Liver (tissue), 7 donors: ENCODE measurements at regions not wholly inside any gene's neighbourhood (a gene's known extent, or its start where the extent isn't known, plus 50 kb on each side); places are given as distances from the start of the nearest gene placed in this dataset.

ENCODE experiments used
- DNase-seq: peaks from one replicate; pipeline ENCODE4 v3.0.0-alpha.2; 2017; ENCODE audit warnings: low spot score
- H3K27ac ChIP-seq, 2 donors: one replicate each; pipeline ENCODE4 v1.7.0; 2013; ENCODE audit warnings: inconsistent platforms in 2 of 2, low read length in 2 of 2, control low read depth in 1 of 2, low read depth in 1 of 2, mild to moderate bottlenecking in 1 of 2
- H3K27me3 ChIP-seq, 4 donors: one replicate each; pipeline versions ENCODE4 v1.6.1 to v1.7.0; 2013; ENCODE audit warnings: low read length in 3 of 4, inconsistent platforms in 1 of 4, mild to moderate bottlenecking in 1 of 4, moderate library complexity in 1 of 4; ENCODE audit not compliant: control insufficient read depth in 4 of 4, insufficient read depth in 4 of 4
- H3K36me3 ChIP-seq, 4 donors: one replicate each; pipeline versions ENCODE4 v1.6.1 to v1.7.0; 2013; ENCODE audit warnings: low read length in 3 of 4, mild to moderate bottlenecking in 3 of 4, low read depth in 1 of 4, moderate library complexity in 1 of 4; ENCODE audit not compliant: control insufficient read depth in 4 of 4, insufficient read depth in 3 of 4
- H3K4me1 ChIP-seq, 4 donors: one replicate each; pipeline versions ENCODE4 v1.6.1 to v1.7.0; 2013; ENCODE audit warnings: low read length in 3 of 4, mild to moderate bottlenecking in 3 of 4, moderate library complexity in 1 of 4; ENCODE audit not compliant: control insufficient read depth in 4 of 4, insufficient read depth in 4 of 4
- H3K4me3 ChIP-seq, 3 donors: one replicate each; pipeline versions ENCODE4 v1.6.1 to v1.7.0; 2013; ENCODE audit warnings: low read length in 3 of 3, control low read depth in 1 of 3, low read depth in 1 of 3, mild to moderate bottlenecking in 1 of 3
- H3K9ac ChIP-seq, 2 donors: one replicate each; pipeline ENCODE4 v1.7.0; 2013; ENCODE audit warnings: low read length in 2 of 2, mild to moderate bottlenecking in 2 of 2, moderate library complexity in 2 of 2, control low read depth in 1 of 2, low read depth in 1 of 2
- H3K9me3 ChIP-seq, 4 donors: one replicate each; pipeline versions ENCODE4 v1.6.1 to v1.7.0; 2013; ENCODE audit warnings: low read length in 3 of 4; ENCODE audit not compliant: control insufficient read depth in 4 of 4
- EGR1 ChIP-seq, 2 donors: IDR thresholded peaks; 2 replicates each; pipeline ENCODE4 v1.6.1; 2016 to 2018; ENCODE audit warnings: antibody characterized with exemption in 2 of 2, low read depth in 2 of 2
- FOXA2 ChIP-seq: IDR thresholded peaks from 2 replicates; pipeline ENCODE4 v1.6.1; 2016; ENCODE audit warnings: antibody characterized with exemption
- GABPA ChIP-seq, 2 donors: IDR thresholded peaks in 1 of 2; conservative IDR thresholded peaks in 1 of 2; 2 replicates each; pipeline ENCODE4 v1.6.1; 2016; ENCODE audit warnings: antibody characterized with exemption in 2 of 2, mild to moderate bottlenecking in 1 of 2, moderate library complexity in 1 of 2
- HNF4A ChIP-seq, 2 donors: conservative IDR thresholded peaks; 2 replicates each; pipeline ENCODE4 v1.6.1; 2016; ENCODE audit warnings: antibody characterized with exemption in 2 of 2, mild to moderate bottlenecking in 2 of 2
- HNF4G ChIP-seq: IDR thresholded peaks from 2 replicates; pipeline ENCODE4 v1.6.1; 2016; ENCODE audit warnings: antibody characterized with exemption
- JUND ChIP-seq, 2 donors: IDR thresholded peaks; 2 replicates each; pipeline ENCODE4 v1.6.1; 2016; ENCODE audit warnings: antibody characterized with exemption in 2 of 2
- NR2F2 ChIP-seq: IDR thresholded peaks from 2 replicates; pipeline ENCODE4 v1.6.1; 2016; ENCODE audit warnings: antibody characterized with exemption
- RAD21 ChIP-seq, 2 donors: IDR thresholded peaks; 2 replicates each; pipeline ENCODE4 v1.6.1; 2016; ENCODE audit warnings: antibody characterized with exemption in 2 of 2, mild to moderate bottlenecking in 2 of 2
- RXRA ChIP-seq, 2 donors: IDR thresholded peaks; 2 replicates each; pipeline ENCODE4 v1.6.1; 2017 to 2018; ENCODE audit warnings: antibody characterized with exemption in 2 of 2, mild to moderate bottlenecking in 1 of 2
- SP1 ChIP-seq: IDR thresholded peaks from 2 replicates; pipeline ENCODE4 v1.6.1; 2018; ENCODE audit warnings: antibody characterized with exemption, mild to moderate bottlenecking
- YY1 ChIP-seq: IDR thresholded peaks from 2 replicates; pipeline ENCODE4 v1.6.1; 2016; ENCODE audit warnings: antibody characterized with exemption, mild to moderate bottlenecking
- WGBS: extraction: QIAGEN DNeasy Blood & Tissue Kit; methylation state at CpG from one replicate; pipeline ENCODE4 v1.1.7; 2013; 5-methylcytosine and 5-hydroxymethylcytosine counted together
- TF ChIP-seq, protein P1 (sequence below): IDR thresholded peaks from 2 replicates; pipeline ENCODE4 v1.6.1; 2016; ENCODE audit warnings: antibody characterized with exemption, mild to moderate bottlenecking
- TF ChIP-seq, protein P2 (sequence below): IDR thresholded peaks from 2 replicates; pipeline ENCODE4 v1.6.1; 2016; ENCODE audit warnings: antibody characterized with exemption
- TF ChIP-seq, protein P3 (sequence below): IDR thresholded peaks from 2 replicates; pipeline ENCODE4 v1.6.1; 2016; ENCODE audit warnings: antibody characterized with exemption
- TF ChIP-seq, protein P4 (sequence below): IDR thresholded peaks from 2 replicates; pipeline ENCODE4 v1.6.1; 2016; ENCODE audit warnings: antibody characterized with exemption
- donor health status: healthy.
- donor health status: healthy.
- donor health status: healthy.
- donor health status: healthy.

DNA sequence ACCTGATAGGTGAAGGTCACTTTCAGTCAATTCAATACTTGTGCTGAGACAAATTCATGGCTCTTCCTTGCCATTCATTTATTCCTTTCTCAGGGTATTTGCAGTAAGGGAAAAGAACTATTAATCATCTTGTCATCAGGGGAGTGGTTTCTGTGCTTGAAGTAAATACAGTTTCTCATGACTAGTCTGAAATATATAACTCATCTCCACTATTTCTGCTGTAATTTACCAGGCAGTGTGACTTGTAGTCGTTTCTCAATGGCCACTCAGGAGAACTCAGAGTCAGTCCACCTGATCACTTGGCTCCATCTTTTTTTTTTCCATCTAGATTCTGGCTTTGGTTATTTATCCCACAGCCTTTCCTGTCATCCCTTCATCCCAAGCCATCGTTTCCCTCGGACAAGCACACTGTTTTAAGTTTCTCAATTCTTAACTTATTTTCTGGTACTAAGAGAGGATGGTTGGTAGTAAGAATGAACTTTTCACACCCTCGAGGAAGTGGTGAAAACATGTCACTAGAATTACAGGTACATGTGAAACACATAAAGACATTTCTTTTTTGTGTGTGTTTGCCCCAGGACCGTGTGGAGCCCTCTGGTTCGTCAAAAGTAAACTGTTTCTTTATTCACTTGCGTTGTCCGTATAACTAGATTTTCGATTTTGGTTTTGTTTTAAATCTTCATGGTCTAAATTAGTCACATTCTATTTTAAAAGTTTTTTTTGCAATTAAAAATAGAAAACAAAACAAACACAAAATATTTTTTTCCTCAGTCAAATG lies 620.2 kb downstream of the ZBBX start:
- Histone ChIP-seq H3K9me3 (peaks cover 0 to 4% (median 3%) of the 10 kb centered on the region in 4 donors), H3K4me3 (no peak overlapping the region), H3K27ac (no peak overlapping the region), H3K36me3 (no peaks in the 10 kb centered on the region), H3K27me3 (no peaks in the 10 kb centered on the region), H3K4me1 (no peaks in the 10 kb centered on the region), H3K9ac (no peak overlapping the region)
- DNase-seq, result no peak
- TF ChIP-seq RAD21 (IDR thresholded peaks at IDR 0.05), result no peak
- TF ChIP-seq HNF4A (conservative IDR thresholded peaks at IDR 0.05), result no peak
- TF ChIP-seq, protein P1, sequence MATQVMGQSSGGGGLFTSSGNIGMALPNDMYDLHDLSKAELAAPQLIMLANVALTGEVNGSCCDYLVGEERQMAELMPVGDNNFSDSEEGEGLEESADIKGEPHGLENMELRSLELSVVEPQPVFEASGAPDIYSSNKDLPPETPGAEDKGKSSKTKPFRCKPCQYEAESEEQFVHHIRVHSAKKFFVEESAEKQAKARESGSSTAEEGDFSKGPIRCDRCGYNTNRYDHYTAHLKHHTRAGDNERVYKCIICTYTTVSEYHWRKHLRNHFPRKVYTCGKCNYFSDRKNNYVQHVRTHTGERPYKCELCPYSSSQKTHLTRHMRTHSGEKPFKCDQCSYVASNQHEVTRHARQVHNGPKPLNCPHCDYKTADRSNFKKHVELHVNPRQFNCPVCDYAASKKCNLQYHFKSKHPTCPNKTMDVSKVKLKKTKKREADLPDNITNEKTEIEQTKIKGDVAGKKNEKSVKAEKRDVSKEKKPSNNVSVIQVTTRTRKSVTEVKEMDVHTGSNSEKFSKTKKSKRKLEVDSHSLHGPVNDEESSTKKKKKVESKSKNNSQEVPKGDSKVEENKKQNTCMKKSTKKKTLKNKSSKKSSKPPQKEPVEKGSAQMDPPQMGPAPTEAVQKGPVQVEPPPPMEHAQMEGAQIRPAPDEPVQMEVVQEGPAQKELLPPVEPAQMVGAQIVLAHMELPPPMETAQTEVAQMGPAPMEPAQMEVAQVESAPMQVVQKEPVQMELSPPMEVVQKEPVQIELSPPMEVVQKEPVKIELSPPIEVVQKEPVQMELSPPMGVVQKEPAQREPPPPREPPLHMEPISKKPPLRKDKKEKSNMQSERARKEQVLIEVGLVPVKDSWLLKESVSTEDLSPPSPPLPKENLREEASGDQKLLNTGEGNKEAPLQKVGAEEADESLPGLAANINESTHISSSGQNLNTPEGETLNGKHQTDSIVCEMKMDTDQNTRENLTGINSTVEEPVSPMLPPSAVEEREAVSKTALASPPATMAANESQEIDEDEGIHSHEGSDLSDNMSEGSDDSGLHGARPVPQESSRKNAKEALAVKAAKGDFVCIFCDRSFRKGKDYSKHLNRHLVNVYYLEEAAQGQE, result no peak
- TF ChIP-seq, protein P2, sequence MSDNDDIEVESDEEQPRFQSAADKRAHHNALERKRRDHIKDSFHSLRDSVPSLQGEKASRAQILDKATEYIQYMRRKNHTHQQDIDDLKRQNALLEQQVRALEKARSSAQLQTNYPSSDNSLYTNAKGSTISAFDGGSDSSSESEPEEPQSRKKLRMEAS, result no peak
- no peak for TF ChIP-seq NR2F2
- TF ChIP-seq HNF4G, result no peak
- no peak for TF ChIP-seq FOXA2
- no peak for TF ChIP-seq GABPA (IDR thresholded peaks at IDR 0.05 in 1 of 2, conservative IDR thresholded peaks at IDR 0.05 in 1 of 2)
- TF ChIP-seq SP1, result no peak
- TF ChIP-seq YY1, result no peak
- WGBS, result 76% methylated on average over 9 of the region's 9 CpGs

DNA sequence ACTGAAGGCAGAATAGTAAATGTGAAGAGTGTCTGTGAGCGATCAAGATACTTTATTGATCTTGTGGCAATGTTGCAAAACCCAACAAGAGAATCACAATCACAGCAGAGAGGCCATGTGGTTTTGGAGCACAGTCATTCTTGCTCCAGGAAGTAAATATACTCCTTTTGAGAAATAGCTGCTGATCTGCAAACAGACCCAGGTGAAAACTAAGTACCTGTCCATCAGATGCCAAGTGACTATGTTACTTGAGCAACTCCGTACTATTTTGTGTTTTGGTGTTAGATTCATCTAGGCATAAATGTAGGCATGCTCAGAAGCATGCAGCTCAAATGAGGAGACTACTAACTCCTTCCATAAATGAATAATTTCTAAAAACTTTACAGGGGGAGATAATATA lies 627.9 kb downstream of the ZBBX start:
- no peak for DNase-seq
- WGBS, result 62% methylated on average over 2 of the region's 2 CpGs
- H3K4me3 ChIP-seq, result no peak overlapping the region
- H3K27ac ChIP-seq, result no peak overlapping the region
- TF ChIP-seq FOXA2, result no peak
- no peak for TF ChIP-seq RXRA (IDR thresholded peaks at IDR 0.05)
- TF ChIP-seq, protein P1, result no peak
- no peak for TF ChIP-seq JUND (IDR thresholded peaks at IDR 0.05)
- no peak for TF ChIP-seq SP1
- TF ChIP-seq, protein P3, sequence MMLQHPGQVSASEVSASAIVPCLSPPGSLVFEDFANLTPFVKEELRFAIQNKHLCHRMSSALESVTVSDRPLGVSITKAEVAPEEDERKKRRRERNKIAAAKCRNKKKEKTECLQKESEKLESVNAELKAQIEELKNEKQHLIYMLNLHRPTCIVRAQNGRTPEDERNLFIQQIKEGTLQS, result no peak
- no peak for TF ChIP-seq HNF4G
- no peak for TF ChIP-seq NR2F2
- no peak for TF ChIP-seq RAD21 (IDR thresholded peaks at IDR 0.05)
- no peak for TF ChIP-seq YY1
- no peak for TF ChIP-seq GABPA (IDR thresholded peaks at IDR 0.05 in 1 of 2, conservative IDR thresholded peaks at IDR 0.05 in 1 of 2)
- TF ChIP-seq EGR1 (IDR thresholded peaks at IDR 0.05; ENCODE audit: low read depth in 2 of 2), result no peak
- TF ChIP-seq, protein P4, sequence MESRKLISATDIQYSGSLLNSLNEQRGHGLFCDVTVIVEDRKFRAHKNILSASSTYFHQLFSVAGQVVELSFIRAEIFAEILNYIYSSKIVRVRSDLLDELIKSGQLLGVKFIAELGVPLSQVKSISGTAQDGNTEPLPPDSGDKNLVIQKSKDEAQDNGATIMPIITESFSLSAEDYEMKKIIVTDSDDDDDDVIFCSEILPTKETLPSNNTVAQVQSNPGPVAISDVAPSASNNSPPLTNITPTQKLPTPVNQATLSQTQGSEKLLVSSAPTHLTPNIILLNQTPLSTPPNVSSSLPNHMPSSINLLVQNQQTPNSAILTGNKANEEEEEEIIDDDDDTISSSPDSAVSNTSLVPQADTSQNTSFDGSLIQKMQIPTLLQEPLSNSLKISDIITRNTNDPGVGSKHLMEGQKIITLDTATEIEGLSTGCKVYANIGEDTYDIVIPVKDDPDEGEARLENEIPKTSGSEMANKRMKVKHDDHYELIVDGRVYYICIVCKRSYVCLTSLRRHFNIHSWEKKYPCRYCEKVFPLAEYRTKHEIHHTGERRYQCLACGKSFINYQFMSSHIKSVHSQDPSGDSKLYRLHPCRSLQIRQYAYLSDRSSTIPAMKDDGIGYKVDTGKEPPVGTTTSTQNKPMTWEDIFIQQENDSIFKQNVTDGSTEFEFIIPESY, result no peak
- no peaks in the 10 kb centered on the region for H3K27me3 ChIP-seq
- H3K9ac ChIP-seq, result no peak overlapping the region
- H3K36me3 ChIP-seq, result no peaks in the 10 kb centered on the region
- H3K4me1 ChIP-seq, result no peaks in the 10 kb centered on the region
- H3K9me3 ChIP-seq, result no peaks in the 10 kb centered on the region
